Tibial nerve (tissue), 4 donors: ENCODE measurements at regions not wholly inside any gene's neighbourhood (a gene's known extent, or its start where the extent isn't known, plus 50 kb on each side); places are given as distances from the start of the nearest gene placed in this dataset. TPM values are rescaled to one million over a fixed set of nuclear protein-coding genes. Genes with fewer than 3 reads are reported as not detected.
"Not testable (repeated sequence)": the region's sequence is repeated elsewhere in the genome, so short reads cannot be mapped to it uniquely, and the experiment has no call there.

ENCODE experiments used
- DNase-seq, 2 donors: peaks; one replicate each; pipeline ENCODE4 v3.0.0-alpha.2; 2019; ENCODE audit warnings: low spot score in 2 of 2
- H3K27ac ChIP-seq, 4 donors: fragments of 200-600 bp; sonication (generic) in 3 of 4; one replicate each; pipeline ENCODE4 v1.5.1; 2017 to 2019; ENCODE audit warnings: mild to moderate bottlenecking in 1 of 4
- H3K27me3 ChIP-seq, 2 donors: fragments of 200-600 bp; sonication (generic) in 1 of 2; one replicate each; pipeline versions ENCODE4 v1.5.1 to v1.6.0; 2017 to 2019
- H3K36me3 ChIP-seq, 3 donors: fragments of 200-600 bp; sonication (generic); one replicate each; pipeline ENCODE4 v1.5.1; 2018 to 2019
- H3K4me1 ChIP-seq, 4 donors: fragments of 200-600 bp; sonication (generic) in 3 of 4; one replicate each; pipeline ENCODE4 v1.5.1; 2017 to 2019
- H3K4me3 ChIP-seq, 4 donors: fragments of 200-600 bp; sonication (generic) in 3 of 4; one replicate each; pipeline ENCODE4 v1.5.1; 2017 to 2019; ENCODE audit warnings: mild to moderate bottlenecking in 1 of 4, moderate library complexity in 1 of 4
- H3K9me3 ChIP-seq, 4 donors: fragments of 200-600 bp; sonication (generic) in 3 of 4; one replicate each; pipeline ENCODE4 v1.5.1; 2017 to 2019
- CTCF ChIP-seq, 5 experiments: fragments of 200-600 bp in 3 of 5; fragments of 450-650 bp in 2 of 5; sonication (generic) in 3 of 5; IDR thresholded peaks; one replicate each; pipeline ENCODE4 v1.5.1; 2016 to 2019; ENCODE audit warnings: antibody characterized with exemption in 5 of 5, mild to moderate bottlenecking in 3 of 5, moderate library complexity in 2 of 5
- WGBS, 2 donors: methylation state at CpG; one replicate each; pipeline ENCODE4 v1.1.5; 2018; 5-methylcytosine and 5-hydroxymethylcytosine counted together
- small RNA-seq: library from RNA; depleted of rRNA; stranded (forward); fragments of <200 nt; gene quantifications from one replicate; pipeline ENCODE3, GENCODE V24; 2016

GRCh38 chr12:8390001-8390777 lies 65.6 kb upstream of the CLEC6A start:
- H3K9me3 ChIP-seq, H3K4me1 ChIP-seq, H3K36me3 ChIP-seq, H3K27ac ChIP-seq: not testable (repeated sequence)
- peak; percentile 34 to 71 for DNase-seq
- Histone ChIP-seq H3K27me3 (peaks cover 0 to 14% of the 10 kb centered on the region in 2 donors), H3K4me3 (peak overlapping the region; percentile 29 to 51 (median 33))
- TF ChIP-seq CTCF (IDR thresholded peaks at IDR 0.05), result peak; percentile 52 to 79 (median 66)
- 0 to 2% methylated on average over 8 to 46 of the region's 81 CpGs for WGBS, 2 donors

GRCh38 chr12:8396225-8397071 lies 59.3 kb upstream of the CLEC6A start:
- H3K36me3 ChIP-seq, H3K27ac ChIP-seq, H3K9me3 ChIP-seq, H3K4me1 ChIP-seq, H3K27me3 ChIP-seq: not testable (repeated sequence)
- TF ChIP-seq CTCF (IDR thresholded peaks at IDR 0.05), result peak; percentile 14 to 77 (median 54)
- DNase-seq, result peak in 1 of 2 donors; percentile 40
- 0 to 5% methylated on average over 8 to 45 of the region's 79 CpGs for WGBS, 2 donors
- H3K4me3 ChIP-seq, result peak overlapping the region; percentile 22 to 46 (median 38)

GRCh38 chr12:8397378-8397777 lies 58.4 kb upstream of the CLEC6A start:
- DNase-seq, result not testable (repeated sequence)
- WGBS, 2 donors, result 57 to 58% methylated on average over 7 of the region's 7 CpGs

GRCh38 chr12:8399496-8400034 lies 56.2 kb upstream of the CLEC6A start:
- not testable (repeated sequence) for H3K36me3 ChIP-seq, H3K27me3 ChIP-seq, H3K9me3 ChIP-seq, H3K4me1 ChIP-seq, H3K27ac ChIP-seq, H3K4me3 ChIP-seq, DNase-seq
- WGBS, 2 donors, result 41 to 42% methylated on average over 13 of the region's 13 CpGs

More at GRCh38 chr12:8397378-8397777, 58.4 kb upstream of the CLEC6A start:
- H3K27ac ChIP-seq, H3K9me3 ChIP-seq, H3K27me3 ChIP-seq, H3K36me3 ChIP-seq, H3K4me1 ChIP-seq, H3K4me3 ChIP-seq: not testable (repeated sequence)

- H3K9me3 ChIP-seq, H3K27me3 ChIP-seq, H3K27ac ChIP-seq, H3K4me1 ChIP-seq, H3K36me3 ChIP-seq, DNase-seq, H3K4me3 ChIP-seq: not testable (repeated sequence)
- WGBS, 2 donors, result 86 to 95% methylated on average over 5 to 6 of the region's 6 CpGs
Measured at GRCh38 chr12:8403834-8404233, 51.9 kb upstream of the CLEC6A start.

- H3K4me1 ChIP-seq, H3K4me3 ChIP-seq, DNase-seq, H3K36me3 ChIP-seq, H3K9me3 ChIP-seq, H3K27ac ChIP-seq, H3K27me3 ChIP-seq: not testable (repeated sequence)
- 89 to 95% methylated on average over 25 of the region's 26 CpGs for WGBS, 2 donors
Measured at GRCh38 chr12:8404341-8404740, 51.4 kb upstream of the CLEC6A start.

Small RNA genes lying in the stretch of these regions (small RNA-seq; reads per million reads assigned to genes)
- gene AC092745.3, result not detected
